MM.1S (cell line): ENCODE measurements at regions not wholly inside any gene's neighbourhood (a gene's known extent, or its start where the extent isn't known, plus 50 kb on each side); places are given as distances from the start of the nearest gene placed in this dataset.

ENCODE experiments used
- DNase-seq: peaks from one replicate; pipeline ENCODE4 v3.0.0-alpha.2; 2015
- H2AFZ ChIP-seq: fragments of 300-600 bp; sonication (generic); 2 replicates; pipeline ENCODE4 v1.6.0; 2016; ENCODE audit warnings: antibody characterized with exemption, low read length
- H3F3A ChIP-seq: fragments of 300-600 bp; sonication (generic); 2 replicates; pipeline ENCODE4 v1.6.1; 2016; ENCODE audit warnings: mild to moderate bottlenecking, antibody characterized with exemption, low read length, moderate library complexity, mixed read lengths; ENCODE audit not compliant: insufficient read depth
- H3K27ac ChIP-seq: fragments of 300-600 bp; sonication (generic); 2 replicates; pipeline ENCODE4 v1.5.1; 2016; ENCODE audit warnings: mild to moderate bottlenecking, low read length
- H3K27me3 ChIP-seq: fragments of 300-600 bp; sonication (generic); replicated peaks from 2 replicates; pipeline ENCODE4 v1.6.0; 2016; ENCODE audit warnings: low read length; ENCODE audit not compliant: insufficient read depth
- H3K36me3 ChIP-seq: fragments of 300-600 bp; sonication (generic); replicated peaks from 2 replicates; pipeline ENCODE4 v1.6.1; 2016; ENCODE audit warnings: mild to moderate bottlenecking, low read length, mixed read lengths; ENCODE audit not compliant: insufficient read depth
- H3K4me1 ChIP-seq: fragments of 300-600 bp; sonication (generic); 2 replicates; pipeline ENCODE4 v1.6.1; 2016; ENCODE audit warnings: low read length, mixed read lengths
- H3K4me2 ChIP-seq: fragments of 300-600 bp; sonication (generic); 2 replicates; pipeline ENCODE4 v1.6.0; 2016; ENCODE audit warnings: low read depth, low read length
- H3K4me3 ChIP-seq: fragments of 300-600 bp; sonication (generic); 2 replicates; pipeline ENCODE4 v1.5.1; 2016; ENCODE audit warnings: low read length, mixed read lengths
- H3K79me2 ChIP-seq: fragments of 300-600 bp; sonication (generic); 2 replicates; pipeline ENCODE4 v1.6.1; 2016; ENCODE audit warnings: mixed run types, low read length, mixed read lengths
- H3K9ac ChIP-seq: fragments of 300-600 bp; sonication (generic); 2 replicates; pipeline ENCODE4 v1.6.1; 2016; ENCODE audit warnings: low read length, mixed read lengths
- H3K9me2 ChIP-seq: fragments of 300-600 bp; sonication (generic); replicated peaks from 2 replicates; pipeline ENCODE4 v1.6.1; 2016; ENCODE audit warnings: mild to moderate bottlenecking, low read length, mixed read lengths; ENCODE audit not compliant: insufficient read depth
- H3K9me3 ChIP-seq: fragments of 300-600 bp; sonication (generic); replicated peaks from 2 replicates; pipeline ENCODE4 v1.6.1; 2016; ENCODE audit warnings: mild to moderate bottlenecking, low read length, mixed read lengths; ENCODE audit not compliant: insufficient read depth
- H4K20me1 ChIP-seq: fragments of 300-600 bp; sonication (generic); 2 replicates; pipeline ENCODE4 v1.6.1; 2016; ENCODE audit warnings: mild to moderate bottlenecking, low read length, moderate library complexity, mixed read lengths; ENCODE audit not compliant: insufficient read depth
- EZH2 ChIP-seq: fragments of 300-600 bp; sonication (generic); optimal IDR thresholded peaks from 2 replicates; pipeline ENCODE3; 2017; ENCODE audit warnings: low read depth, mild to moderate bottlenecking, antibody characterized with exemption, low read length, mixed read lengths
- EZH2phosphoT487 ChIP-seq: fragments of 300-600 bp; sonication (generic); IDR thresholded peaks from 2 replicates; pipeline ENCODE4 v1.6.1; 2018; ENCODE audit warnings: antibody characterized with exemption, low read length
- TF ChIP-seq, protein P1 (sequence below): fragments of 300-600 bp; sonication (generic); IDR thresholded peaks from 2 replicates; pipeline ENCODE4 v1.5.1; 2016; ENCODE audit warnings: antibody characterized with exemption, low read length, mixed read lengths

DNA sequence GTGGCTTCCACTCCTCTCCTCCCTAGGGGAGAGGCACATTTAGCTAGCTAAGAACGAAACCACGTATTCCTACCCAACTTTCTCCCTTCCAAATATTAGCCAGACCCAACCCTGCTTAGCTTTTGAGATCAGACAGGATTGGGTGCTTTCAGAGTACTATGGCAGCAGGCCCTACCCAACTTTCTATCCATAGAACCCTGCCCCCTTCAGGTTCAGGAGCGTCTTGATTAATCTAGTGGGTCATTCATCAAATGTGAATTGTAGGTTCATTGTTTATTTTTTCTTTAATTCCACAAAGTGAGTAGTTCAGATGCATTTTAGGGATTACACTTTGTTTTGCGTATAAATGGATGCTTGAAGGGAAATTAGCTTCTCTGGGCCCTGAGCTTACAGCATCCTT is 188.3 kb downstream of the MIB1 start:
- H3K79me2 ChIP-seq = no peaks in the 10 kb centered on the region
- H2AFZ ChIP-seq = no peak overlapping the region
- H3K36me3 ChIP-seq = no peaks in the 10 kb centered on the region
- no peaks in the 10 kb centered on the region for H3F3A ChIP-seq
- no peak overlapping the region for H3K4me2 ChIP-seq
- H3K9ac ChIP-seq = no peak overlapping the region
- H4K20me1 ChIP-seq = no peaks in the 10 kb centered on the region
- no peak overlapping the region for H3K27ac ChIP-seq
- H3K9me2 ChIP-seq = no peaks in the 10 kb centered on the region
- no peaks in the 10 kb centered on the region for H3K4me1 ChIP-seq
- no peaks in the 10 kb centered on the region for H3K27me3 ChIP-seq
- H3K4me3 ChIP-seq = no peak overlapping the region
- no peak for TF ChIP-seq EZH2
- TF ChIP-seq EZH2phosphoT487 = no peak
- TF ChIP-seq, protein P1, sequence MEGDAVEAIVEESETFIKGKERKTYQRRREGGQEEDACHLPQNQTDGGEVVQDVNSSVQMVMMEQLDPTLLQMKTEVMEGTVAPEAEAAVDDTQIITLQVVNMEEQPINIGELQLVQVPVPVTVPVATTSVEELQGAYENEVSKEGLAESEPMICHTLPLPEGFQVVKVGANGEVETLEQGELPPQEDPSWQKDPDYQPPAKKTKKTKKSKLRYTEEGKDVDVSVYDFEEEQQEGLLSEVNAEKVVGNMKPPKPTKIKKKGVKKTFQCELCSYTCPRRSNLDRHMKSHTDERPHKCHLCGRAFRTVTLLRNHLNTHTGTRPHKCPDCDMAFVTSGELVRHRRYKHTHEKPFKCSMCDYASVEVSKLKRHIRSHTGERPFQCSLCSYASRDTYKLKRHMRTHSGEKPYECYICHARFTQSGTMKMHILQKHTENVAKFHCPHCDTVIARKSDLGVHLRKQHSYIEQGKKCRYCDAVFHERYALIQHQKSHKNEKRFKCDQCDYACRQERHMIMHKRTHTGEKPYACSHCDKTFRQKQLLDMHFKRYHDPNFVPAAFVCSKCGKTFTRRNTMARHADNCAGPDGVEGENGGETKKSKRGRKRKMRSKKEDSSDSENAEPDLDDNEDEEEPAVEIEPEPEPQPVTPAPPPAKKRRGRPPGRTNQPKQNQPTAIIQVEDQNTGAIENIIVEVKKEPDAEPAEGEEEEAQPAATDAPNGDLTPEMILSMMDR = no peak
- DNase-seq = no peak
- no peaks in the 10 kb centered on the region for H3K9me3 ChIP-seq

DNA sequence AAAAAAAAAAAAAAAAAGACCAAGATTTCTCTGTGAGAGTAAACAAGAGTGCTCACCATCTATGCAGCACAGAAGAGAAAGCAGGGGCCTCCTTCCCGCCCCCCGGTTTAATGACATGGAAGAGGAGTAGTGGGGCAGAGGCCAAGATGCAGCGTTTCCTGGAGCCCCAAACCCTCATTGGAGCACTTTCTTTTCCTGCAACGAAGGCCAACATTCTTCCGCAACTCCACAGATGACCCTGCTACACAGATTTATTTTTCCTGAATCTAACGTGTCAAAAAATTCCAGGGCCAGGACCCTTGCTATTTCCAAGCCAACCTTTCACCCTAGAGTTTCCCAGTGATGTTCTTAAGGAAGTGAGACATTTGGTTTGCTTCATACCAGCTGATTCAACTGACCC is 189.6 kb downstream of the MIB1 start:
- no peaks in the 10 kb centered on the region for H3K9me2 ChIP-seq
- no peak overlapping the region for H3K27ac ChIP-seq
- no peak overlapping the region for H3K4me2 ChIP-seq
- H3K9me3 ChIP-seq = no peaks in the 10 kb centered on the region
- H3K4me3 ChIP-seq = no peak overlapping the region
- H3K9ac ChIP-seq = no peak overlapping the region
- DNase-seq = no peak
- no peaks in the 10 kb centered on the region for H4K20me1 ChIP-seq
- no peaks in the 10 kb centered on the region for H3K4me1 ChIP-seq
- H3K36me3 ChIP-seq = no peaks in the 10 kb centered on the region
- no peaks in the 10 kb centered on the region for H3K27me3 ChIP-seq
- H2AFZ ChIP-seq = no peak overlapping the region
- TF ChIP-seq EZH2 (no peak), EZH2phosphoT487 (no peak)
- TF ChIP-seq, protein P1 = no peak
- H3K79me2 ChIP-seq = no peaks in the 10 kb centered on the region
- H3F3A ChIP-seq = no peaks in the 10 kb centered on the region

DNA sequence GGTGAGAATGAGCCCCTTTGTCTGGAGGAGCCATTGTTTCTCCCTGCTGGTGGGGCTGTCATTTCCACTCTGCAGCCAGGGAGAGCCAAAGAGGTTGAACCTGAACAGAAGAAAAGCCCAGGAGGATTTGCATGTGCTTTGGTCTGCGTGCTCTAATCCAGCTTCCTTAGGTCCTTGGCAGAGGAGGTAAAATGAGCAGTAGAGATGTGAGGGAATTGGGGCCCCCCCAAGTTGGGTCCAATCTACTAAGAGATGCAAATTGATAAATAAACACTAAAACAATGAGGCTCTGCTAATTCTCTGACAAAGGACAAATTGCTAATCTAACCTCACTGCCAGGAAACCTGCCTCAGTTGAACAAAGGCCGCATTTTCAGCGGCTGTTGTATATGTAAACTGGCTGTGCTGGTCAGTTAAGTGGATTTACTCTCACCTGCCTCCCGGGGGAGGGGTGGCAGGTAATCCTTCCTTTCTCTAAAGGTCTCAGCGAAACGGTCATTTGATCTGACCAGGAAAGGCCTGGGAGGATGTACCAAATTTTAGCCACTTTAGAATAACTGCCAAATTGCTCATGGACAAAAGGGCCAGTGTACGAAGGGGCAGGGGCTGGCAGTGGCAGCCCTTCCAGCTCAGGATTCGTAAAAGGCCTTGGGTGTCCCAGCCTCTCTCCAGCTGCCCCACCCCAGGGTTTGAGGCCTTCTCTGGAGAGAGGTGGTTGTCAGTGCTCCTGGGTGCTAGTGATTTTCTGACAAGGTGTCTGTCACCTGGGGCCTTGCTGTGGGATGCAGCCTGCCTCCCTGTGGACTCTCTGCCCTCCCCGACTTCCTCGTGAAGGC is 193.6 kb downstream of the MIB1 start:
- no peaks in the 10 kb centered on the region for H3K9me3 ChIP-seq
- TF ChIP-seq EZH2phosphoT487 = no peak
- TF ChIP-seq, protein P1 = no peak
- no peak for TF ChIP-seq EZH2
- no peaks in the 10 kb centered on the region for H3K9me2 ChIP-seq
- H2AFZ ChIP-seq = no peak overlapping the region
- no peaks in the 10 kb centered on the region for H4K20me1 ChIP-seq
- no peak for DNase-seq
- no peaks in the 10 kb centered on the region for H3K27me3 ChIP-seq
- H3K79me2 ChIP-seq = no peaks in the 10 kb centered on the region
- no peak overlapping the region for H3K27ac ChIP-seq
- no peak overlapping the region for H3K4me3 ChIP-seq
- no peak overlapping the region for H3K4me2 ChIP-seq
- no peaks in the 10 kb centered on the region for H3F3A ChIP-seq
- no peaks in the 10 kb centered on the region for H3K4me1 ChIP-seq
- H3K36me3 ChIP-seq = no peaks in the 10 kb centered on the region
- H3K9ac ChIP-seq = no peak overlapping the region
